Fibroblast of mammary gland (primary cell): ENCODE measurements at regions not wholly inside any gene's neighbourhood (a gene's known extent, or its start where the extent isn't known, plus 50 kb on each side); places are given as distances from the start of the nearest gene placed in this dataset.

Source experiments
- DNase-seq: peaks from one replicate; pipeline ENCODE4 v3.0.0-alpha.2; 2010; ENCODE audit warnings: low read depth
- H3K4me3 ChIP-seq: 2 replicates; pipeline ENCODE4 v1.5.1; 2011; ENCODE audit warnings: low read depth, mild to moderate bottlenecking, low read length, moderate library complexity; ENCODE audit not compliant: control insufficient read depth
- CTCF ChIP-seq: conservative IDR thresholded peaks from 2 replicates; pipeline ENCODE4 v1.5.1; 2011; ENCODE audit warnings: low read depth, low read length, inconsistent platforms; ENCODE audit not compliant: control insufficient read depth, insufficient read depth

GRCh38 chr18:28858248-28858647 lies 681.3 kb upstream of the CDH2 start:
- no peak for TF ChIP-seq CTCF
- DNase-seq: no peak
- no peak overlapping the region for H3K4me3 ChIP-seq

- H3K4me3 ChIP-seq: no peak overlapping the region
- TF ChIP-seq CTCF: no peak
- no peak for DNase-seq
Observed at GRCh38 chr18:28855989-28856388, 679.1 kb upstream of the CDH2 start.

- DNase-seq: peak; percentile 56
- no peak for TF ChIP-seq CTCF
Observed at GRCh38 chr18:28855524-28855923, 678.6 kb upstream of the CDH2 start.

GRCh38 chr18:28854964-28855363 lies 678.0 kb upstream of the CDH2 start:
- no peak for TF ChIP-seq CTCF
- H3K4me3 ChIP-seq: no peak overlapping the region

More at GRCh38 chr18:28855524-28855923, 678.6 kb upstream of the CDH2 start:
- no peak overlapping the region for H3K4me3 ChIP-seq

GRCh38 chr18:28846958-28847357 lies 670.0 kb upstream of the CDH2 start:
- no peak overlapping the region for H3K4me3 ChIP-seq
- DNase-seq: no peak
- no peak for TF ChIP-seq CTCF

More at GRCh38 chr18:28854964-28855363, 678.0 kb upstream of the CDH2 start:
- peak; percentile 27 for DNase-seq

GRCh38 chr18:28837100-28837499 lies 660.2 kb upstream of the CDH2 start:
- TF ChIP-seq CTCF: no peak
- DNase-seq: no peak

GRCh38 chr18:28834889-28835288 lies 658.0 kb upstream of the CDH2 start:
- peak; percentile 84 for DNase-seq
- TF ChIP-seq CTCF: no peak
- H3K4me3 ChIP-seq: no peak overlapping the region

More at GRCh38 chr18:28837100-28837499, 660.2 kb upstream of the CDH2 start:
- no peak overlapping the region for H3K4me3 ChIP-seq
